KBM-7 (cell line): ENCODE measurements at regions not wholly inside any gene's neighbourhood (a gene's known extent, or its start where the extent isn't known, plus 50 kb on each side); places are given as distances from the start of the nearest gene placed in this dataset.
"Not testable (repeated sequence)": the region's sequence is repeated elsewhere in the genome, so short reads cannot be mapped to it uniquely, and the experiment has no call there.

Experiments used
- DNase-seq: peaks from one replicate; pipeline ENCODE4 v3.0.0-alpha.2; 2015
- in situ Hi-C: fragments of 300-500 bp; cut with MboI; formaldehyde crosslinking; loops from 2 replicates; pipeline ENCODE4 v1.14.3; 2020; ENCODE audit warnings: low sequenced_read_pairs, low pct_unique_long_range_greater_than_20kb, mixed read lengths

DNA sequence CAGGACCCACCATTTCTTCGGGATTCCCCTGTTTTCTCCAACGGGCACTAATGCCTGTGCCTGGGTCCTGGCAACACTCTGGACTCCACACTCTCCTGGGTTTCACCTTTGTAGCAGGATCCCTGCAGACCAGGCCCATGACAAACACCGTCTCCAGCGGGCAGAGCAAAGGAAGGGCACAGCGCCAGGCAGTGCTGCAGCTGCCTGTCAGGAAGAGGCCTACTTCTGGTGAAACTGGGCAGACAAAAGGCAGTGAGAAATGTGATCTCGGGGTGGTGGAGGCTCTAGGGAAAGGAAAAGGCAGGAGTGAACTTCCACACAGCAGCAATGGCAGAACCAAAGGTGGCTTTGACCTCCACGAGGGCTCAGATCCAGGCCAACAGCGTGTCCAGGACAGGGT lies 165.3 kb downstream of the OR4F15 start:
- in situ Hi-C loops, DNase-seq: not testable (repeated sequence)

DNA sequence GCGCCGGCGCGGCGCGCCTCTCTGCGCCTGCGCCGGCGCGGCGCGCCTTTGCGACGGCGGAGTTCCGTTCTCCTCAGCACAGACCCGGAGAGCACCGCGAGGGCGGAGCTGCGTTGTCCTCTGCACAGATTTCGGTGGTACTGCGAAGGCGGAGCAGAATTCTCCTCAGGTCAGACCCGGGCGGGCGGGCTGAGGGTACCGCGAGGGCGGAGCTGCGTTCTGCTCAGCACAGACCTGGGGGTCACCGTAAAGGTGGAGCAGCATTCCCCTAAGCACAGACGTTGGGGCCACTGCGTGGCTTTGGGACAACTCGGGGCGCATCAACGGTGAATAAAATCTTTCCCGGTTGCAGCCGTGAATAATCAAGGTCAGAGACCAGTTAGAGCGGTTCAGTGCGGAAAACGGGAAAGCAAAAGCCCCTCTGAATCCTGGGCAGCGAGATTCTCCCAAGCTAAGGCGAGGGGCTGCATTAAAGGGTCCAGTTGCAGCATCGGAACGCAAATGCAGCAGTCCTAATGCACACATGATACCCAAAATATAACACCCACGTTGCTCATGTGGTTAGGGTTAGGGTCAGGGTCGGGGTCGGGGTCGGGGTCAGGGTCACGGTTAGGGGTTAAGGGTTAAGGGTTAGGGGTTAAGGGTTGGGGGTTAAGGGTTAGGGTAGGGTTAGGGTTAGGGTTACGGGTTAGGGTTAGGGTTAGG lies 168.4 kb downstream of the OR4F15 start:
- peak; percentile 43 for DNase-seq
- in situ Hi-C loops = not testable (repeated sequence)
